Cardiac septum (tissue), 1 donor: ENCODE measurements at regions not wholly inside any gene's neighbourhood (a gene's known extent, or its start where the extent isn't known, plus 50 kb on each side); places are given as distances from the start of the nearest gene placed in this dataset.
"Not testable (repeated sequence)": the region's sequence is repeated elsewhere in the genome, so short reads cannot be mapped to it uniquely, and the experiment has no call there.

Experiments
- DNase-seq: peaks from one replicate; pipeline ENCODE4 v3.0.0-alpha.2; 2020; ENCODE audit warnings: low spot score
- intact Hi-C: fragments of 100-400 bp; cut with DNase I; formaldehyde crosslinking; loops from one replicate; pipeline ENCODE4 v1.14.0; 2022
- donor health status: DM: no; HTN: no; CAD: no.

- intact Hi-C loops = no loop called here
- DNase-seq = no peak
Measured at GRCh38 chr14:43669355-43669754, 837.7 kb downstream of the FSCB start.

- DNase-seq = peak; percentile 66
- intact Hi-C loops = no loop called here
Measured at GRCh38 chr14:43665570-43666267, 841.4 kb downstream of the FSCB start.

- intact Hi-C loops, DNase-seq: not testable (repeated sequence)
Measured at GRCh38 chr14:43655194-43655593, 851.9 kb downstream of the FSCB start.

GRCh38 chr14:43651896-43652295 is 855.2 kb downstream of the FSCB start:
- no peak for DNase-seq
- intact Hi-C loops = no loop called here

- DNase-seq = no peak
- intact Hi-C loops = no loop called here
Measured at GRCh38 chr14:43651185-43651787, 855.8 kb downstream of the FSCB start.

GRCh38 chr14:43649508-43649907 is 857.6 kb downstream of the FSCB start:
- intact Hi-C loops = no loop called here
- DNase-seq = no peak

- intact Hi-C loops = no loop called here
- no peak for DNase-seq
Measured at GRCh38 chr14:43647302-43647701, 859.8 kb downstream of the FSCB start.

- no peak for DNase-seq
- intact Hi-C loops = no loop called here
Measured at GRCh38 chr14:43640718-43641267, 866.3 kb downstream of the FSCB start.

- intact Hi-C loops = no loop called here
Measured at GRCh38 chr14:43625294-43625693, 881.8 kb downstream of the FSCB start.

GRCh38 chr14:43621282-43621681 is 885.8 kb downstream of the FSCB start:
- intact Hi-C loops = no loop called here
- no peak for DNase-seq

More at GRCh38 chr14:43625294-43625693, 881.8 kb downstream of the FSCB start:
- DNase-seq = no peak

GRCh38 chr14:43595096-43595772 is 911.8 kb downstream of the FSCB start:
- intact Hi-C loops = no loop called here
- DNase-seq = no peak

GRCh38 chr14:43591776-43592175 is 915.3 kb downstream of the FSCB start:
- intact Hi-C loops = no loop called here
- DNase-seq = no peak

GRCh38 chr14:43587183-43587582 is 919.9 kb downstream of the FSCB start:
- intact Hi-C loops = no loop called here
- DNase-seq = no peak

- DNase-seq = no peak
- intact Hi-C loops = no loop called here
Measured at GRCh38 chr14:43579671-43580070, 927.4 kb downstream of the FSCB start.

GRCh38 chr14:43568022-43568421 is 939.1 kb downstream of the FSCB start:
- no peak for DNase-seq
- intact Hi-C loops = no loop called here

GRCh38 chr14:43548368-43548767 is 958.7 kb downstream of the FSCB start:
- DNase-seq = no peak
- intact Hi-C loops = no loop called here

- DNase-seq, intact Hi-C loops: not testable (repeated sequence)
Measured at GRCh38 chr14:43547596-43547995, 959.5 kb downstream of the FSCB start.

- DNase-seq = no peak
- intact Hi-C loops = no loop called here
Measured at GRCh38 chr14:43541356-43541755, 965.7 kb downstream of the FSCB start.

GRCh38 chr14:43540948-43541347 is 966.1 kb downstream of the FSCB start:
- DNase-seq = no peak
- intact Hi-C loops = no loop called here

- DNase-seq = no peak
- intact Hi-C loops = no loop called here
Measured at GRCh38 chr14:43539210-43539609, 967.9 kb downstream of the FSCB start.
